ENCODE measurements at regions not wholly inside any gene's neighbourhood (a gene's known extent, or its start where the extent isn't known, plus 50 kb on each side); places are given as distances from the start of the nearest gene placed in this dataset.

GRCh38 chr20:22836211-22836610 is 198.9 kb upstream of the SSTR4 start:
- DNase-seq (ENCODE audit: low read depth): peak; percentile 35
- no peak for TF ChIP-seq CTCF (IDR thresholded peaks at IDR 0.05; ENCODE audit: low read length, missing control alignments)

GRCh38 chr20:22836877-22837276 is 198.2 kb upstream of the SSTR4 start:
- no peak for TF ChIP-seq CTCF (IDR thresholded peaks at IDR 0.05; ENCODE audit: low read length, missing control alignments)
- DNase-seq (ENCODE audit: low read depth): peak; percentile 44
- H3K4me3 ChIP-seq (replicated peaks; ENCODE audit: low read depth, low read length): no peak overlapping the region

More at GRCh38 chr20:22836211-22836610, 198.9 kb upstream of the SSTR4 start:
- no peak overlapping the region for H3K4me3 ChIP-seq (replicated peaks; ENCODE audit: low read depth, low read length)

- no peak for TF ChIP-seq CTCF (IDR thresholded peaks at IDR 0.05; ENCODE audit: low read length, missing control alignments)
- H3K4me3 ChIP-seq (replicated peaks; ENCODE audit: low read depth, low read length): no peak overlapping the region
- DNase-seq (ENCODE audit: low read depth): no peak
Observed at GRCh38 chr20:22838001-22838400, 197.1 kb upstream of the SSTR4 start.

GRCh38 chr20:22841846-22842245 is 193.3 kb upstream of the SSTR4 start:
- TF ChIP-seq CTCF (IDR thresholded peaks at IDR 0.05; ENCODE audit: low read length, missing control alignments): no peak
- no peak for DNase-seq (ENCODE audit: low read depth)
- no peak overlapping the region for H3K4me3 ChIP-seq (replicated peaks; ENCODE audit: low read depth, low read length)

- H3K4me3 ChIP-seq (replicated peaks; ENCODE audit: low read depth, low read length): no peak overlapping the region
- TF ChIP-seq CTCF (IDR thresholded peaks at IDR 0.05; ENCODE audit: low read length, missing control alignments): no peak
- DNase-seq (ENCODE audit: low read depth): no peak
Observed at GRCh38 chr20:22842793-22843192, 192.3 kb upstream of the SSTR4 start.

GRCh38 chr20:22844959-22845358 is 190.2 kb upstream of the SSTR4 start:
- no peak overlapping the region for H3K4me3 ChIP-seq (replicated peaks; ENCODE audit: low read depth, low read length)
- TF ChIP-seq CTCF (IDR thresholded peaks at IDR 0.05; ENCODE audit: low read length, missing control alignments): no peak
- no peak for DNase-seq (ENCODE audit: low read depth)

GRCh38 chr20:22846863-22847262 is 188.2 kb upstream of the SSTR4 start:
- DNase-seq (ENCODE audit: low read depth): no peak

More at GRCh38 chr20:22846863-22847262, 188.2 kb upstream of the SSTR4 start:
- H3K4me3 ChIP-seq (replicated peaks; ENCODE audit: low read depth, low read length): no peak overlapping the region
- no peak for TF ChIP-seq CTCF (IDR thresholded peaks at IDR 0.05; ENCODE audit: low read length, missing control alignments)
